Activated T-cell treated with anti-CD3 and anti-CD28 coated beads, Interleukin-2, amount 50 U/mL, for 24 hours (primary cell): ENCODE measurements at regions not wholly inside any gene's neighbourhood (a gene's known extent, or its start where the extent isn't known, plus 50 kb on each side); places are given as distances from the start of the nearest gene placed in this dataset.

Source experiments
- DNase-seq: peaks from one replicate; pipeline ENCODE4 v3.0.0-alpha.2; 2020
- H3K27ac Mint-ChIP-seq: 2 replicates; pipeline ENCODE4 v1.8.0; 2020; ENCODE audit warnings: mild to moderate bottlenecking, mixed read lengths
- H3K27me3 Mint-ChIP-seq: 2 replicates; pipeline ENCODE4 v1.8.0; 2020; ENCODE audit warnings: mixed read lengths
- H3K36me3 Mint-ChIP-seq: 2 replicates; pipeline ENCODE4 v1.8.0; 2020; ENCODE audit warnings: low read depth, mixed read lengths
- H3K4me1 Mint-ChIP-seq: 2 replicates; pipeline ENCODE4 v1.8.0; 2020; ENCODE audit warnings: low read depth, mixed read lengths
- H3K4me3 Mint-ChIP-seq: 2 replicates; pipeline ENCODE4 v1.8.0; 2020; ENCODE audit warnings: mild to moderate bottlenecking, moderate library complexity, mixed read lengths
- H3K9me3 Mint-ChIP-seq: 2 replicates; pipeline ENCODE4 v1.8.0; 2020; ENCODE audit warnings: mixed read lengths

GRCh38 chr18:38634117-38634516 is 1068.5 kb upstream of the CELF4 start:
- H3K9me3 Mint-ChIP-seq, result peaks cover 12% of the 10 kb centered on the region
- H3K36me3 Mint-ChIP-seq, result no peaks in the 10 kb centered on the region
- no peak for DNase-seq
- H3K27me3 Mint-ChIP-seq, result no peaks in the 10 kb centered on the region
- peaks cover 4% of the 10 kb centered on the region for H3K4me1 Mint-ChIP-seq
- no peak overlapping the region for H3K4me3 Mint-ChIP-seq
- no peak overlapping the region for H3K27ac Mint-ChIP-seq

- Mint-ChIP-seq H3K4me3 (no peak overlapping the region), H3K9me3 (peaks cover 9% of the 10 kb centered on the region), H3K27me3 (no peaks in the 10 kb centered on the region), H3K4me1 (peaks cover 4% of the 10 kb centered on the region), H3K27ac (no peak overlapping the region), H3K36me3 (no peaks in the 10 kb centered on the region)
- no peak for DNase-seq
Observed at GRCh38 chr18:38633333-38633732, 1067.7 kb upstream of the CELF4 start.

- peaks cover 2% of the 10 kb centered on the region for H3K4me1 Mint-ChIP-seq
- no peak overlapping the region for H3K4me3 Mint-ChIP-seq
- H3K9me3 Mint-ChIP-seq, result peaks cover 3% of the 10 kb centered on the region
- no peak overlapping the region for H3K27ac Mint-ChIP-seq
- DNase-seq, result no peak
- H3K36me3 Mint-ChIP-seq, result no peaks in the 10 kb centered on the region
- H3K27me3 Mint-ChIP-seq, result no peaks in the 10 kb centered on the region
Observed at GRCh38 chr18:38619129-38619528, 1053.5 kb upstream of the CELF4 start.

GRCh38 chr18:38616306-38616705 is 1050.7 kb upstream of the CELF4 start:
- H3K4me3 Mint-ChIP-seq, result no peak overlapping the region
- no peaks in the 10 kb centered on the region for H3K27me3 Mint-ChIP-seq
- H3K9me3 Mint-ChIP-seq, result peaks cover 6% of the 10 kb centered on the region
- no peaks in the 10 kb centered on the region for H3K36me3 Mint-ChIP-seq
- no peak overlapping the region for H3K27ac Mint-ChIP-seq
- H3K4me1 Mint-ChIP-seq, result peaks cover 8% of the 10 kb centered on the region
- DNase-seq, result no peak

- Mint-ChIP-seq H3K4me3 (no peak overlapping the region), H3K9me3 (peaks cover 6% of the 10 kb centered on the region), H3K36me3 (no peaks in the 10 kb centered on the region), H3K27me3 (no peaks in the 10 kb centered on the region), H3K27ac (no peak overlapping the region), H3K4me1 (peaks cover 22% of the 10 kb centered on the region)
- no peak for DNase-seq
Observed at GRCh38 chr18:38612904-38613303, 1047.3 kb upstream of the CELF4 start.

- Mint-ChIP-seq H3K4me3 (peak overlapping the region; percentile 13), H3K4me1 (peaks cover 32% of the 10 kb centered on the region), H3K27me3 (no peaks in the 10 kb centered on the region), H3K9me3 (peaks cover 6% of the 10 kb centered on the region), H3K36me3 (no peaks in the 10 kb centered on the region), H3K27ac (peak overlapping the region; percentile 87)
- DNase-seq, result peak; percentile 29
Observed at GRCh38 chr18:38611036-38611964, 1045.7 kb upstream of the CELF4 start.

- Mint-ChIP-seq H3K4me1 (peaks cover 31% of the 10 kb centered on the region), H3K9me3 (no peaks in the 10 kb centered on the region), H3K36me3 (no peaks in the 10 kb centered on the region), H3K4me3 (no peak overlapping the region), H3K27me3 (no peaks in the 10 kb centered on the region), H3K27ac (no peak overlapping the region)
- no peak for DNase-seq
Observed at GRCh38 chr18:38606841-38607240, 1041.2 kb upstream of the CELF4 start.

- H3K27ac Mint-ChIP-seq, result no peak overlapping the region
- no peaks in the 10 kb centered on the region for H3K36me3 Mint-ChIP-seq
- DNase-seq, result no peak
- H3K4me1 Mint-ChIP-seq, result peaks cover 9% of the 10 kb centered on the region
- no peaks in the 10 kb centered on the region for H3K9me3 Mint-ChIP-seq
- H3K27me3 Mint-ChIP-seq, result no peaks in the 10 kb centered on the region
- no peak overlapping the region for H3K4me3 Mint-ChIP-seq
Observed at GRCh38 chr18:38602341-38602740, 1036.7 kb upstream of the CELF4 start.

- H3K4me3 Mint-ChIP-seq, result no peak overlapping the region
- H3K9me3 Mint-ChIP-seq, result no peaks in the 10 kb centered on the region
- no peak for DNase-seq
- no peaks in the 10 kb centered on the region for H3K36me3 Mint-ChIP-seq
- H3K27me3 Mint-ChIP-seq, result no peaks in the 10 kb centered on the region
- H3K4me1 Mint-ChIP-seq, result no peaks in the 10 kb centered on the region
- H3K27ac Mint-ChIP-seq, result no peak overlapping the region
Observed at GRCh38 chr18:38587571-38587970, 1022.0 kb upstream of the CELF4 start.

GRCh38 chr18:38586327-38586726 is 1020.7 kb upstream of the CELF4 start:
- H3K27ac Mint-ChIP-seq, result no peak overlapping the region
- no peaks in the 10 kb centered on the region for H3K4me1 Mint-ChIP-seq
- DNase-seq, result no peak
- H3K27me3 Mint-ChIP-seq, result no peaks in the 10 kb centered on the region
- H3K36me3 Mint-ChIP-seq, result no peaks in the 10 kb centered on the region
- H3K4me3 Mint-ChIP-seq, result no peak overlapping the region
- H3K9me3 Mint-ChIP-seq, result no peaks in the 10 kb centered on the region

- H3K4me3 Mint-ChIP-seq, result no peak overlapping the region
- H3K27ac Mint-ChIP-seq, result no peak overlapping the region
- no peaks in the 10 kb centered on the region for H3K27me3 Mint-ChIP-seq
- peaks cover 34% of the 10 kb centered on the region for H3K4me1 Mint-ChIP-seq
- no peaks in the 10 kb centered on the region for H3K36me3 Mint-ChIP-seq
- peaks cover 4% of the 10 kb centered on the region for H3K9me3 Mint-ChIP-seq
- no peak for DNase-seq
Observed at GRCh38 chr18:38579764-38580163, 1014.2 kb upstream of the CELF4 start.

- no peak for DNase-seq
- no peaks in the 10 kb centered on the region for H3K36me3 Mint-ChIP-seq
- no peak overlapping the region for H3K27ac Mint-ChIP-seq
- H3K27me3 Mint-ChIP-seq, result no peaks in the 10 kb centered on the region
- H3K9me3 Mint-ChIP-seq, result peaks cover 4% of the 10 kb centered on the region
- H3K4me1 Mint-ChIP-seq, result peaks cover 34% of the 10 kb centered on the region
- no peak overlapping the region for H3K4me3 Mint-ChIP-seq
Observed at GRCh38 chr18:38576916-38577315, 1011.3 kb upstream of the CELF4 start.

GRCh38 chr18:38576349-38576748 is 1010.8 kb upstream of the CELF4 start:
- no peak for DNase-seq
- Mint-ChIP-seq H3K27ac (no peak overlapping the region), H3K4me3 (no peak overlapping the region), H3K36me3 (no peaks in the 10 kb centered on the region), H3K27me3 (no peaks in the 10 kb centered on the region), H3K4me1 (peaks cover 34% of the 10 kb centered on the region), H3K9me3 (peaks cover 4% of the 10 kb centered on the region)

GRCh38 chr18:38575648-38576047 is 1010.0 kb upstream of the CELF4 start:
- Mint-ChIP-seq H3K27me3 (no peaks in the 10 kb centered on the region), H3K4me1 (peaks cover 34% of the 10 kb centered on the region), H3K27ac (no peak overlapping the region), H3K9me3 (peaks cover 4% of the 10 kb centered on the region), H3K36me3 (no peaks in the 10 kb centered on the region), H3K4me3 (no peak overlapping the region)
- DNase-seq, result no peak

- Mint-ChIP-seq H3K36me3 (no peaks in the 10 kb centered on the region), H3K4me1 (peaks cover 34% of the 10 kb centered on the region), H3K27me3 (no peaks in the 10 kb centered on the region), H3K9me3 (peaks cover 4% of the 10 kb centered on the region), H3K27ac (no peak overlapping the region), H3K4me3 (no peak overlapping the region)
- no peak for DNase-seq
Observed at GRCh38 chr18:38575023-38575422, 1009.4 kb upstream of the CELF4 start.
